ENCODE measurements at regions not wholly inside any gene's neighbourhood (a gene's known extent, or its start where the extent isn't known, plus 50 kb on each side); places are given as distances from the start of the nearest gene placed in this dataset.

- no peak overlapping the region for H3K27ac ChIP-seq (ENCODE audit: low read length)
- no peak for DNase-seq
- no peak overlapping the region for H3K4me2 ChIP-seq (ENCODE audit: insufficient read depth, low read length)
- no peaks in the 10 kb centered on the region for H3K79me2 ChIP-seq (ENCODE audit: insufficient read depth, low read length)
- no peaks in the 10 kb centered on the region for H3K9me3 ChIP-seq (ENCODE audit: insufficient read depth, low read length, severe bottlenecking)
- no peaks in the 10 kb centered on the region for H3K36me3 ChIP-seq (ENCODE audit: insufficient read depth, low read length)
- ATAC-seq (ENCODE audit: insufficient read depth, low read depth), result no peak
- no peak overlapping the region for H3K4me3 ChIP-seq (ENCODE audit: low read depth in 1 of 2, low read length in 2 of 2)
- TF ChIP-seq CTCF (IDR thresholded peaks at IDR 0.05; ENCODE audit: borderline replicate concordance, extremely low read depth, low read length, poor library complexity, severe bottlenecking), result no peak
- no peak overlapping the region for H2AFZ ChIP-seq (ENCODE audit: low read depth, low read length)
- H3K27me3 ChIP-seq (ENCODE audit: insufficient read depth, low read length, poor library complexity), result no peaks in the 10 kb centered on the region
- H3K9ac ChIP-seq (ENCODE audit: low read depth, low read length), result no peak overlapping the region
- no peaks in the 10 kb centered on the region for H4K20me1 ChIP-seq (ENCODE audit: insufficient read depth, low read length)
- 0 out of 2 replicates have a peak, but pooled peaks cover 4% of the 10 kb centered on the region for H3K4me1 ChIP-seq (ENCODE audit: insufficient read depth, low read length)
Measured at GRCh38 chr7:69177941-69178494, 420.3 kb upstream of the AUTS2 start.

- Histone ChIP-seq H3K4me3 (ENCODE audit: low read depth in 1 of 2, low read length in 2 of 2) (no peak overlapping the region), H3K27me3 (ENCODE audit: insufficient read depth, low read length, poor library complexity) (no peaks in the 10 kb centered on the region), H3K9ac (ENCODE audit: low read depth, low read length) (no peak overlapping the region), H2AFZ (ENCODE audit: low read depth, low read length) (no peak overlapping the region), H3K27ac (ENCODE audit: low read length) (no peak overlapping the region), H3K4me2 (ENCODE audit: insufficient read depth, low read length) (no peak overlapping the region), H3K79me2 (ENCODE audit: insufficient read depth, low read length) (no peaks in the 10 kb centered on the region), H3K9me3 (ENCODE audit: insufficient read depth, low read length, severe bottlenecking) (no peaks in the 10 kb centered on the region), H3K36me3 (ENCODE audit: insufficient read depth, low read length) (no peaks in the 10 kb centered on the region), H4K20me1 (ENCODE audit: insufficient read depth, low read length) (no peaks in the 10 kb centered on the region), H3K4me1 (ENCODE audit: insufficient read depth, low read length) (0 out of 2 replicates have a peak, but pooled peaks cover 4% of the 10 kb centered on the region)
- DNase-seq (no peak), ATAC-seq (ENCODE audit: insufficient read depth, low read depth) (no peak)
- TF ChIP-seq CTCF (IDR thresholded peaks at IDR 0.05; ENCODE audit: borderline replicate concordance, extremely low read depth, low read length, poor library complexity, severe bottlenecking) (no peak), EZH2 (IDR thresholded peaks at IDR 0.05; ENCODE audit: borderline replicate concordance, low read depth, low read length, severe bottlenecking) (no peak)
Measured at GRCh38 chr7:69180662-69181061, 417.6 kb upstream of the AUTS2 start.

- TF ChIP-seq CTCF (IDR thresholded peaks at IDR 0.05; ENCODE audit: borderline replicate concordance, extremely low read depth, low read length, poor library complexity, severe bottlenecking), result no peak
- no peak for TF ChIP-seq EZH2 (IDR thresholded peaks at IDR 0.05; ENCODE audit: borderline replicate concordance, low read depth, low read length, severe bottlenecking)
- no peak overlapping the region for H3K4me3 ChIP-seq (ENCODE audit: low read depth in 1 of 2, low read length in 2 of 2)
- 0 out of 2 replicates have a peak, but pooled peaks cover 4% of the 10 kb centered on the region for H3K4me1 ChIP-seq (ENCODE audit: insufficient read depth, low read length)
- DNase-seq, result no peak
- no peaks in the 10 kb centered on the region for H4K20me1 ChIP-seq (ENCODE audit: insufficient read depth, low read length)
- H3K27ac ChIP-seq (ENCODE audit: low read length), result no peak overlapping the region
- H3K36me3 ChIP-seq (ENCODE audit: insufficient read depth, low read length), result no peaks in the 10 kb centered on the region
- H3K79me2 ChIP-seq (ENCODE audit: insufficient read depth, low read length), result no peaks in the 10 kb centered on the region
- peak; percentile 52; the same call in 1 of the 3 replicates for ATAC-seq (ENCODE audit: insufficient read depth, low read depth)
- no peak overlapping the region for H2AFZ ChIP-seq (ENCODE audit: low read depth, low read length)
- no peak overlapping the region for H3K9ac ChIP-seq (ENCODE audit: low read depth, low read length)
- no peak overlapping the region for H3K4me2 ChIP-seq (ENCODE audit: insufficient read depth, low read length)
- no peaks in the 10 kb centered on the region for H3K9me3 ChIP-seq (ENCODE audit: insufficient read depth, low read length, severe bottlenecking)
- H3K27me3 ChIP-seq (ENCODE audit: insufficient read depth, low read length, poor library complexity), result no peaks in the 10 kb centered on the region
Measured at GRCh38 chr7:69182596-69183467, 415.4 kb upstream of the AUTS2 start.

Measured in DND-41 (cell line).